ENCODE measurements at regions not wholly inside any gene's neighbourhood (a gene's known extent, or its start where the extent isn't known, plus 50 kb on each side); places are given as distances from the start of the nearest gene placed in this dataset.

GRCh38 chr9:99401680-99402504 lies 179.8 kb downstream of the SEC61B start:
- no peak for DNase-seq

- no peak for DNase-seq
Observed at GRCh38 chr9:99403371-99403770, 181.3 kb downstream of the SEC61B start.

DNA sequence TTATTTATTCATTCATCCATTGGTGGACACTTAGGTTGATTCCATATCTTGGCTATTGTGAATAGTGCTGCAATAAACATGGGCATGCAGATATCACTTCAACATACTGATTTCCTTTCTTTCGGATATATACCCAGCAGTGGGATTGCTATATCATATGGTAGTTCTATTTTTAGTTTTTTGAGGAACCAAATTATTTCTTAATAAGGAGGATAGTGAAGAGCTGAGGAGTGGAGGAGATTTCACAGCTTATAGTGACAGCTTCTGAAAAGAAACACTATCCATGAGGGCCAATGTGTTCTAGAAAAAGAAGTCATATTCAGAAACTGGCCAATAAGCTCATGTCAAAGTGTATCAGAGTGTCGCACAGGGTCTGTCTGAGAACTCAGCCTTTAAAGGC lies 183.3 kb downstream of the SEC61B start:
- DNase-seq, result no peak

DNA sequence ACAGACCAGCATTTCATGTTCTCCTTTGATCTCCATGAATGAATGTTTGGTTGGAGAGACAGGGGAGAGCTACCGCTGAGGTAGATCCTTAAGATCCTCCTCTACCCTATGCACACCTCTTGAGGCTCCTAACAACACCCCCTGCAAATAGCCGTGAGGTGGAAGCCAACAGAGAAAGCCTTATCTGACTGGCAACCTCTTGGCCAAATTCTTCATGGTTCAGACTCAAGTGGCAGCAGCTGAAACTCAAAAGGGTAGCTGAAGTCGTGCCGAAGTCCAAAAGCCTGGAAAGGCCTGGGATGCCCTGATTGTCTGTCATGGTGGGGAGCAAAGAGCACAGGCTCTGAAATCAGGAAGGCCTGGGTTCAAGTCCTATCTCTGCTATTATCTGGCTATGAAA lies 184.9 kb downstream of the SEC61B start:
- DNase-seq, result no peak

- no peak for DNase-seq
Observed at GRCh38 chr9:99411068-99411467, 189.0 kb downstream of the SEC61B start.

GRCh38 chr9:99411479-99412115 lies 189.5 kb downstream of the SEC61B start:
- no peak for DNase-seq

GRCh38 chr9:99412606-99413005 lies 190.5 kb downstream of the SEC61B start:
- no peak for DNase-seq

DNA sequence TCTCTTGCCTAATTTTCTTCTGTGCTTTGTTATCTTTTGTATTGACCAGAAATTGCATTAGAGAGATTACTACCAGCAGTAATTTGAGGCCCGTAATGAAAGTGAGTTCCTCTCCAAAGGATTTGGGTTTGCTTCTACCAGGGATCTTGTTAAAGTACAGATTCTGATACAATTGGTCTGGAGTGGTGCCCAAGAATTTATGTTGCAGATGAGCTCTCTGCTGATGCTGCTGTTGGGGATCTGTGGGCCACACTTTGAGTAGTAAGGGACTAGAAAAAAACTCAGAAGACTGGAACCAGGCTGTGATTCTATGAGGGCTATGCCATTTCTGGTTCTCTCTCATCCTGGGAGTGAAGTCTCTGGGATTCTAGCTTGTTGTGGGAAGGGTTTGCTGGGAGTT lies 192.2 kb downstream of the SEC61B start:
- DNase-seq, result no peak

DNA sequence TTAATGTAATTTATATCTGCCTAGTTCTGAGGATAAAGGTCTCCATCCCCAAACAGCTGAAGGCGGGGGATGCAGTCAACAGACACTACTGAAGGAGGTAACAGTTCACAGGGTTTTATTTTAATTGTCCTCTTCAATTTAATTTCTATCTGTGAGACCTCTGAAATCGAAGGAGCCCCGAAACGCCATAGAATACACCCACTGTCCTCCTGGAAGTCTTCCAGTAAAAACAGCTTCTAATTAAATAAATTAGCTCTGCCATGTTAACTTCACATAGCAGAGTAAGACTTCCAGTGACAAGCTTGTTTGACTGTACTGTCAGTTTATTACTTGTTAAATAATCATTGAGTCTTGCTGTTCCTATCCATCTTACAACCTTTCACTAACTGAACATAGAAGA lies 193.5 kb downstream of the SEC61B start:
- no peak for DNase-seq

- DNase-seq, result no peak
Observed at GRCh38 chr9:99416007-99416406, 193.9 kb downstream of the SEC61B start.

DNA sequence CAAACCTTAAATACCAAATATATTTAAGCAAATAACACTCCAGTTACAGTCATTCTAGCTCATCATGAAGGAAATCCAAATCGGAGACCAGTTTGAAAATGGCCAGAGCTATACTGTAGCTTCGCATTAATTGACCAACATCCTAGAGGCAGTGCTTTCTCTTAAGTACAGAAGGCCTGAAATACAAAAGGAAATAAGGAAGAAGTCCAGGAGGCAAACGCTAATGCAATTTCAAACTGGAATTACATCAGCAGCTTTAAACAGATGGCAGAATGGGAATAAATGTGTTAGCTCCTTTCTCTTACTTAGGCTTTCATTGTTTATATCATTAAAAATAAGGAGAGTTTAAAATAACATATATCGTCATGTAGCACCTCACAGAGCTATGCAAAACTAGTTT lies 197.0 kb downstream of the SEC61B start:
- DNase-seq, result no peak

GRCh38 chr9:99421369-99421768 lies 199.3 kb downstream of the SEC61B start:
- DNase-seq, result no peak

GRCh38 chr9:99425124-99425523 lies 203.0 kb downstream of the SEC61B start:
- no peak for DNase-seq

- no peak for DNase-seq
Observed at GRCh38 chr9:99425923-99426842, 204.1 kb downstream of the SEC61B start.

DNA sequence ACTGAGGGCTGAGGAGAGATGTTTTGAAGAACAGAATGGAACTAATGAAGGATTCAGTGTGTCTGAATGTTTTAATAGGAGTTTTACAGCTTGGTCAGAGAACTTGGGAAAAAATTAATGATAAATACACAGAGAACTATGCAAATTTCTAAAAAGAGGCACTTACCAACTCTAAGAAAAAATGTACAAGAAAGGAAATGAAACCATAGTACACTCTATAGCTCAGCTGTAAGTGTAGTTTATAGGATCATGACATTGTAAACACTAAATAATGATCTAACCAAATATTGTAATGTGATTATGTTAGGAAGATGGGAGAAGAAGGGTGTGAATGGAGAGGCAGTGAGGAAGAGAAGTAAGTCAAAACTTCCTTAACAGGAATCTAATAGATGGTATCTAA lies 205.2 kb downstream of the SEC61B start:
- no peak for DNase-seq

GRCh38 chr9:99430301-99430700 lies 208.2 kb downstream of the SEC61B start:
- DNase-seq, result peak; percentile 9 to 53

DNA sequence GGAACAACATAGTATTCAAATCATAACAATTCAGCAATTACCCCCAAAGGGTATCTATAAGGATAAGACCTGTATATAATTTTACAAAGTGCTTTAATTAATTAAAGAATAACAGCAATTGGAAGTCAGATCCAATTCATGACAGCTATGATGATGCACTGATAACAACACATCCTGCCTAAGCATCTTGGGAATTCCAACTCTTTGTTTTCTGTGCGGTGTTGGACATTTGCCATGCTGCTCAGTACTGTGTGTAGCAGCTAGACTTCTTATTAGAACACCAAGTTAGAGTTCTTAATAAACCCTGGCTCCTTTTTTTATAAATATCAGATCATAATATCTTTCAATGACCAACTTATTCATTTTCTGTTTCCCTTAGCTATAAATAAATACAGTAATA lies 209.0 kb downstream of the SEC61B start:
- no peak for DNase-seq

- DNase-seq, result no peak
Observed at GRCh38 chr9:99432075-99432474, 210.0 kb downstream of the SEC61B start.

DNA sequence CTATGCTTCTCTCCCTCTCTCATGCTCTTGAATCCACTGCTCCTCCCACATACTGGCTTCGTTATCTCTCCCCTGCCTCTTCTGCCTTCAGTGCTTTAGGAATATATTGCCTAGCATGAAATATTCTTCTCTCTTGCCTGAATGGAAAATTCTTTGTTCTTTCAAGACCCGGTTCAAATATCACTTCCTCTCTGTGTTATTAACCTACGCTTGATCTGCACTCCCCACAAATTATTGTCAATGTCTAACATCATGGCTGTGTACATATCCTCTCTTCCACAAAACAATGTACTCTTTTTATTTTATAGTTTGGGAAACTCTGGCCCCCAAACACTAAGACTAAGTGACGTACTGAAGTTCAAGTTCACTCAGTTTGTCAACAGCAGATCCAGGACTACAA lies 211.0 kb downstream of the SEC61B start:
- no peak for DNase-seq

DNA sequence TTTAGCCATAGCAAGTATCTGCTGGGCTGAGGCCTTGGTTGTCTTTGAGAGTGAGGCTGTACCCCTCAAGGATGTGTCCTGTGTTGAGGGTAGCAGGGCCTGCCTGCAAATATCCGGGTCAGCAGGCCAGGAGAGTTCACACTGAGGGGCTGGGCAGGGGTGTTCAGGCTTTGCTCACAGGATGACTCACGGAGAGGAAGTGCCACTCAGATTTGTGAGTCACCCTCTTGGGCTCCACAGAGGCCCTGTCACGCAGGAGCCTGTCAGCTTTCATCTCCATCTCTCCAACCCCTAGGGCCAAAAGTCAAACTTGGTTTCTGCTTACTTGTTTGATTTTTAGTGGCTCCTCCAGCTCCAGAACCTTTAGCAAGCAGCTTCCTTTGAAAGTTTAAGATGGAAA lies 211.5 kb downstream of the SEC61B start:
- DNase-seq, result peak; percentile 43 to 77

GRCh38 chr9:99436616-99437015 lies 214.5 kb downstream of the SEC61B start:
- DNase-seq, result no peak

DNA sequence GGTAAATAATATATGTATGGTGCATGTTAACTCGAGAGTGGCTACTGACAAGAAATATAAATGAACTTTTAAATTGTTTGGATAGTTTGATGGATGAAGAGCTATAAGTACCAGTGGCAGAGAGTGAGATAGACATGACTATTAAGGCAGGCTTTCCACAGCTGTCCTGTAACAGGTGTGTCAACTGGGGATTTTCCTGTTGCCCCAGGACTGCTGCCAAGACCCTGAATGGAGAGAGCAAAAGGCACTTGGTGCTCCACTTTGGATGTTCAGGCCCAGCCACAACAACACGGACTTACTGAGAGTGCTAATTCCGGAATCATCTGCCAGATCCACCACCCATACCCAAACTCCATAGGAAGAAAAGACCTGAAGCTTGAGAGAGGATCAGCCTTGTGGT lies 215.1 kb downstream of the SEC61B start:
- no peak for DNase-seq

- DNase-seq, result no peak
Observed at GRCh38 chr9:99438596-99438995, 216.5 kb downstream of the SEC61B start.

DNA sequence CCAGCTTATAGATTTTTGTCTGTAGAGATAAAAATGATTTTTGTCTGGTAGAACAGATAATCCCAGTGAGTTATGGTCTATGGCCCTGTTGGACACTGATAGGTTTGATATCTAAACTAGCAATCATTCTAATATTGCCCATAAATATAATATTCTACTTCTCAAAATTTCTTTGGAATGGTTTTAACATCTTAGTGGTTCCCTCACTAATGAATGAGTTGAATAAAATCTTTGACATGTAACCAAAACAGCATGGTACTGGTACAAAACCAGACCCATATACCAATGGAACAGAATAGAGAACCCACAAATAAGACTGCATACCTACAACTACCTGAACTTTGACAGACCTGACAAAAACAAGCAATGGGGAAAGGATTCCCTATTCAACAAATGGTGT lies 219.7 kb downstream of the SEC61B start:
- no peak for DNase-seq

Data from CD4-positive, alpha-beta T cell treated with Interleukin-4 for 1 hour (primary cell).